HEK293T (cell line): ENCODE measurements at regions not wholly inside any gene's neighbourhood (a gene's known extent, or its start where the extent isn't known, plus 50 kb on each side); places are given as distances from the start of the nearest gene placed in this dataset.

ENCODE experiments used
- CTCF ChIA-PET: fragments of 350-600 bp; formaldehyde crosslinking; extraction: SDS; loops from one replicate; lab custom pipeline; 2021; ENCODE audit warnings: antibody characterized with exemption, inconsistent platforms; lab: Yijun Ruan, JAX
- POLR2A ChIA-PET: fragments of 350-600 bp; formaldehyde crosslinking; extraction: SDS; loops from one replicate; lab custom pipeline; 2020; ENCODE audit warnings: antibody characterized with exemption, inconsistent platforms; lab: Yijun Ruan, JAX
- DNase-seq: peaks from one replicate; pipeline ENCODE4 v3.0.0; 2012; ENCODE audit warnings: mixed read lengths; ENCODE audit errors: extremely low spot score
- ARNT ChIP-seq: fragments of 450-650 bp; IDR thresholded peaks from 2 replicates; pipeline ENCODE4 v1.6.1; 2017; ENCODE audit warnings: mild to moderate bottlenecking
- BHLHE40 ChIP-seq: fragments of 450-650 bp; IDR thresholded peaks from 2 replicates; pipeline ENCODE4 v1.6.1; 2016; ENCODE audit warnings: mild to moderate bottlenecking, moderate library complexity, borderline replicate concordance
- CTBP1 ChIP-seq: fragments of 450-650 bp; IDR thresholded peaks from 2 replicates; pipeline ENCODE4 v1.6.1; 2016; ENCODE audit warnings: borderline replicate concordance
- ELF4 ChIP-seq: fragments of 450-650 bp; IDR thresholded peaks from 2 replicates; pipeline ENCODE4 v1.6.1; 2017; ENCODE audit warnings: antibody characterized with exemption
- FOXA1 ChIP-seq: fragments of 450-650 bp; IDR thresholded peaks from 2 replicates; pipeline ENCODE4 v1.6.1; 2016; ENCODE audit warnings: mild to moderate bottlenecking
- FOXK2 ChIP-seq: fragments of 450-650 bp; IDR thresholded peaks from 2 replicates; pipeline ENCODE4 v1.6.1; 2016; ENCODE audit warnings: mild to moderate bottlenecking
- FOXM1 ChIP-seq: fragments of 450-650 bp; IDR thresholded peaks from 2 replicates; pipeline ENCODE4 v1.6.1; 2017; ENCODE audit warnings: mild to moderate bottlenecking, borderline replicate concordance
- HDGF ChIP-seq: fragments of 450-650 bp; IDR thresholded peaks from 2 replicates; pipeline ENCODE4 v1.6.1; 2017; ENCODE audit warnings: antibody characterized with exemption, borderline replicate concordance
- L3MBTL2 ChIP-seq: fragments of 450-650 bp; conservative IDR thresholded peaks from 2 replicates; pipeline ENCODE4 v1.6.1; 2016; ENCODE audit warnings: mild to moderate bottlenecking
- LEF1 ChIP-seq: fragments of 450-650 bp; IDR thresholded peaks from 2 replicates; pipeline ENCODE4 v1.6.1; 2017; ENCODE audit warnings: mild to moderate bottlenecking, borderline replicate concordance
- NFRKB ChIP-seq: fragments of 450-650 bp; IDR thresholded peaks from 2 replicates; pipeline ENCODE4 v1.6.1; 2016; ENCODE audit warnings: mild to moderate bottlenecking, moderate library complexity
- SP1 ChIP-seq: fragments of 450-650 bp; IDR thresholded peaks from 2 replicates; pipeline ENCODE4 v1.6.1; 2017
- TARDBP ChIP-seq: fragments of 450-650 bp; IDR thresholded peaks from 2 replicates; pipeline ENCODE4 v1.6.1; 2016
- ZNF384 ChIP-seq: fragments of 450-650 bp; IDR thresholded peaks from 2 replicates; pipeline ENCODE4 v1.6.1; 2016
- TF ChIP-seq, protein P1 (sequence below): fragments of 450-650 bp; IDR thresholded peaks from 2 replicates; pipeline ENCODE4 v1.6.1; 2016

DNA sequence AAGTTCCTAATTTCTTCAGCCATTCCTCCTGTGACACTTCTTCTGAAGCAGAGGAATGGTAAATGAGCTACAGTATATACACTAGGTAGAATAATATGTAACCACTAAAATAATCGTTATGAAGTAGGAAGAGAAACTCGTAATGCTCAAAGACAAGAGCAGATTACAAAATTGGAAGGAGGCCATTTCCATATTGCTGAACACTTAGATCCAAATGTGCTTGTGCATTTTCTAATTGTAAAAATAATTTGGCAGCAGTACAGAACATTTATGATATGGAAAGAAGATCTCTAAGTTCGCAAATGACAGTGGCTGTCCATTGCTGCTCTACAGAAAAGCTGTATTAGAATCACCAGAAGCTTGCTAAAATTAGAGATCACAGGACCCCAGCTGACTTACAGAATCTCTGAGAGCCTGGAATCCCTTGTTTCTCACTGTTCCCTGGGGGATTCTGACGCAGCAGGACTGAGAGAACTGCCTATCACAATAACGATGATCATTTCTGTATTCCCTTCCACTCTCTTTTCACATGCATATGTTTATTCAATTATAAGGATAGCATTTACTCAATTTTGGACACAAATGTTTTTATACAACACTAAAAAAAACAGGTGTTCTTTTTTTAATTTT lies 242.1 kb downstream of the OMA1 start:
- DNase-seq, result no peak
- CTCF ChIA-PET, result no interaction called here

DNA sequence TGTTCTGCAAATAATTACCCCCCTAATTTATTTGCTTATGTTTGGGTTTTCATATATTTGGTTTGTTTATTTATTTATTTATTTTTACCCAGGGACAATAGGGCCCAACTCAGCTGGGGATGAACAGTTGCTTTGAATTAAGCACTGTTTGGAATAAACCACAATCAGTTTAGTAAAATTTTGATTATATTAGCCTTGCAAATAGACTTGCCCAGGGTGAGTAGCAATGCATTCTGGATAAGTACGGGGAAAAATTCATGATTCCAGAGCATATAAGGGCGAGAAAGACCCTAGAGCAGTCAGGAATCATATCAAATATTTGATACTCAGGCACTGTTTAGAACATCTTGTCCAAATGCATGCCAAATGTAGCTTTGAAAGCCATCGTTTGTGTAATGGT lies 242.7 kb downstream of the OMA1 start:
- POLR2A ChIA-PET, result no interaction called here
- CTCF ChIA-PET, result no interaction called here
- TF ChIP-seq BHLHE40, result no peak
- no peak for TF ChIP-seq ARNT
- TF ChIP-seq ELF4, result no peak
- no peak for TF ChIP-seq NFRKB
- TF ChIP-seq, protein P1, sequence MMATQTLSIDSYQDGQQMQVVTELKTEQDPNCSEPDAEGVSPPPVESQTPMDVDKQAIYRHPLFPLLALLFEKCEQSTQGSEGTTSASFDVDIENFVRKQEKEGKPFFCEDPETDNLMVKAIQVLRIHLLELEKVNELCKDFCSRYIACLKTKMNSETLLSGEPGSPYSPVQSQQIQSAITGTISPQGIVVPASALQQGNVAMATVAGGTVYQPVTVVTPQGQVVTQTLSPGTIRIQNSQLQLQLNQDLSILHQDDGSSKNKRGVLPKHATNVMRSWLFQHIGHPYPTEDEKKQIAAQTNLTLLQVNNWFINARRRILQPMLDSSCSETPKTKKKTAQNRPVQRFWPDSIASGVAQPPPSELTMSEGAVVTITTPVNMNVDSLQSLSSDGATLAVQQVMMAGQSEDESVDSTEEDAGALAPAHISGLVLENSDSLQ, result no peak
- no peak for TF ChIP-seq HDGF
- no peak for TF ChIP-seq LEF1
- TF ChIP-seq SP1, result no peak
- no peak for TF ChIP-seq L3MBTL2
- no peak for TF ChIP-seq FOXM1
- no peak for TF ChIP-seq CTBP1
- TF ChIP-seq ZNF384, result no peak
- no peak for TF ChIP-seq FOXK2
- TF ChIP-seq TARDBP, result no peak
- no peak for DNase-seq

More for the DNA sequence above, 242.1 kb downstream of the OMA1 start:
- POLR2A ChIA-PET, result no interaction called here
- no peak for TF ChIP-seq ELF4

DNA sequence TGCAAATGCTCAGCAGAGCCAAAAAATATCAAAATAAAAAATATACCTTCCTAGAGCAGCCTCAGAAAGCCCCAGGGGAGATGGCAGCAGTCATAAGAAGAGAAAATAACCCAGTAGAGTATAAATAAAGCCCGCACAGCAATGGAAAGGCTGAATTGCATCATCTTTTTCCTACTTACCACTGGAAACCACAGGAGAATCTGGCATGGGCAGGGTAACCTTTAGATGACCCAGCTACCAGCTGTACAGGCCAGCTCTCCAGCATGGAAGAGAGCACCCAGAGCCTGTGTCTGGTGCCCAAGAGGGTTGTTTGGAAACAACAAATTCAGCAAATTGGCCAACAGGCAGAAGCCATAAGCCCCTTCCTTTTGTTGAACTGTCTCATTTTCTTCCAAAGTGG lies 253.1 kb downstream of the OMA1 start:
- no peak for TF ChIP-seq FOXM1
- CTCF ChIA-PET, result no interaction called here
- POLR2A ChIA-PET, result no interaction called here
- no peak for DNase-seq

GRCh38 chr1:58290685-58291372 lies 255.7 kb downstream of the OMA1 start:
- ChIA-PET CTCF (interaction anchor here (0.6 kb wide), 1 partner anchor 258 kb away, joined by 3 read pairs; no protein-coding TSS in a partner anchor), POLR2A (no interaction called here)
- DNase-seq, result peak; percentile 64
- TF ChIP-seq SP1 (no peak), L3MBTL2 (peak; percentile 35; the same call in 1 of the 2 replicates), BHLHE40 (no peak)
- TF ChIP-seq, protein P1, result peak; percentile 77

- TF ChIP-seq TARDBP (no peak), CTBP1 (no peak), ZNF384 (no peak), NFRKB (no peak), ELF4 (no peak), ARNT (no peak), LEF1 (no peak), HDGF (no peak)
- CTCF ChIA-PET, result no interaction called here
- POLR2A ChIA-PET, result no interaction called here
- no peak for DNase-seq
Observed at GRCh38 chr1:58288624-58289142, 257.8 kb downstream of the OMA1 start.

- POLR2A ChIA-PET, result no interaction called here
- DNase-seq, result peak; percentile 22
- TF ChIP-seq ZNF384 (peak; percentile 80), SP1 (no peak), FOXA1 (peak; percentile 66; the same call in 1 of the 2 replicates)
- CTCF ChIA-PET, result no interaction called here
Observed at GRCh38 chr1:58287894-58288623, 258.5 kb downstream of the OMA1 start.

DNA sequence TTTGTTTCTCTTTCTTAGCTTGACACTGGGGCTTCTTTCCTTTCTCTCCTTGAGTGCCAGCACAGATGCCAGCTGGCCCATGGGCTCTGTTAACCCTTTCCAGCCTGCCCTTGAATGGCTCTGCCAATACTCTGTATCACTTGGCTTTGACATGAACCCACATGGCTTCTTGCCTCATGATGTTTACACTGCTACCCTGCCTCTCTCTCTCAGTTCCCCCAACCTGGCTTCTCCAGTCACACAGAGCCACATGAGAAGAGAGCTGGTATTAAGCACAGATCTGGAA lies 262.4 kb downstream of the OMA1 start:
- TF ChIP-seq TARDBP (no peak), FOXA1 (no peak), FOXK2 (no peak), FOXM1 (no peak), HDGF (no peak)
- DNase-seq, result no peak
- ChIA-PET CTCF (no interaction called here), POLR2A (no interaction called here)
